Middle frontal gyrus (tissue), 1 donor: ENCODE measurements at regions not wholly inside any gene's neighbourhood (a gene's known extent, or its start where the extent isn't known, plus 50 kb on each side); places are given as distances from the start of the nearest gene placed in this dataset.
"Not testable (repeated sequence)": the region's sequence is repeated elsewhere in the genome, so short reads cannot be mapped to it uniquely, and the experiment has no call there.

ENCODE experiments used
- DNase-seq: peaks from one replicate; pipeline ENCODE4 v3.0.0-alpha.2; 2015; ENCODE audit warnings: low spot score; ENCODE audit errors: extremely low spot score

GRCh38 chr5:82956600-82956999, 120.6 kb downstream of the TMEM167A start:
- no peak for DNase-seq

GRCh38 chr5:82952326-82952725, 124.9 kb downstream of the TMEM167A start:
- DNase-seq: no peak

- not testable (repeated sequence) for DNase-seq
Measured at GRCh38 chr5:82944267-82944666, 132.9 kb downstream of the TMEM167A start.

GRCh38 chr5:82942083-82942881, 134.9 kb downstream of the TMEM167A start:
- DNase-seq: no peak

- no peak for DNase-seq
Measured at GRCh38 chr5:82938901-82939725, 138.1 kb downstream of the TMEM167A start.

- not testable (repeated sequence) for DNase-seq
Measured at GRCh38 chr5:82932473-82933220, 144.5 kb downstream of the TMEM167A start.

GRCh38 chr5:82931110-82931509, 146.1 kb downstream of the TMEM167A start:
- no peak for DNase-seq

GRCh38 chr5:82925061-82925411, 152.2 kb downstream of the TMEM167A start:
- no peak for DNase-seq

- DNase-seq: no peak
Measured at GRCh38 chr5:82924226-82925060, 152.8 kb downstream of the TMEM167A start.

- peak; percentile 13 for DNase-seq
Measured at GRCh38 chr5:82922086-82922734, 155.0 kb downstream of the TMEM167A start.

GRCh38 chr5:82918311-82919031, 158.7 kb downstream of the TMEM167A start:
- no peak for DNase-seq

- no peak for DNase-seq
Measured at GRCh38 chr5:82917584-82917983, 159.6 kb downstream of the TMEM167A start.

GRCh38 chr5:82913971-82914370, 163.2 kb downstream of the TMEM167A start:
- DNase-seq: no peak

- no peak for DNase-seq
Measured at GRCh38 chr5:82912462-82912861, 164.7 kb downstream of the TMEM167A start.

- no peak for DNase-seq
Measured at GRCh38 chr5:82911910-82912309, 165.3 kb downstream of the TMEM167A start.

- no peak for DNase-seq
Measured at GRCh38 chr5:82910905-82911304, 166.3 kb downstream of the TMEM167A start.

GRCh38 chr5:82910491-82910890, 166.7 kb downstream of the TMEM167A start:
- DNase-seq: no peak

- no peak for DNase-seq
Measured at GRCh38 chr5:82909771-82910170, 167.4 kb downstream of the TMEM167A start.

GRCh38 chr5:82905986-82906385, 171.2 kb downstream of the TMEM167A start:
- no peak for DNase-seq
